Stimulated activated CD4-positive, alpha-beta T cell treated with anti-CD3 and anti-CD28 coated beads, Interleukin-15, amount 100 ng/mL, for 1 hour (primary cell): ENCODE measurements at regions not wholly inside any gene's neighbourhood (a gene's known extent, or its start where the extent isn't known, plus 50 kb on each side); places are given as distances from the start of the nearest gene placed in this dataset.
"Not testable (repeated sequence)": the region's sequence is repeated elsewhere in the genome, so short reads cannot be mapped to it uniquely, and the experiment has no call there.

Experiments used
- DNase-seq, 2 donors: peaks; one replicate each; pipeline ENCODE4 v3.0.0-alpha.2; 2020; ENCODE audit warnings: low read depth in 1 of 2, low spot score in 1 of 2

- no peak for DNase-seq
Measured at GRCh38 chr6:145077382-145077781, 657.9 kb downstream of the EPM2A start.

- DNase-seq: no peak
Measured at GRCh38 chr6:145080651-145081050, 654.7 kb downstream of the EPM2A start.

GRCh38 chr6:145081677-145082076 is 653.6 kb downstream of the EPM2A start:
- DNase-seq: no peak

DNA sequence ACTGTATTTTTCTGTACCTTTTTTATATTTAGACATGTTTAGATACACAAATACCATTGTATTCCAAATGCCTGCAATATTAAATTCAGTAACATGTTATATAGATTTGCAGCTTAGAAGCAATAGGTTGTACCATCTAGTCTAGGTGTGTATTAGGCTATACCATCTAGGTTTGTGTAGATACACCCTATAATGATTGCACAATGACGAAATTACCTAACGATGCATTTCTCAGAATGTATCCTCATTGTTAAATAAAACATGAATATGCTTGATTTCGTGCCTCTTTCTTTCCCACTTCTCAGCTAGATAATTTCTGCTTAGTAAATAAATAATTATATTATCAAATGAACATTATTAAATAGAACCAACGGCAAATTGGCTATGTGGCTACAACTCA is 653.0 kb downstream of the EPM2A start:
- no peak for DNase-seq

- no peak for DNase-seq
Measured at GRCh38 chr6:145086197-145086596, 649.1 kb downstream of the EPM2A start.

DNA sequence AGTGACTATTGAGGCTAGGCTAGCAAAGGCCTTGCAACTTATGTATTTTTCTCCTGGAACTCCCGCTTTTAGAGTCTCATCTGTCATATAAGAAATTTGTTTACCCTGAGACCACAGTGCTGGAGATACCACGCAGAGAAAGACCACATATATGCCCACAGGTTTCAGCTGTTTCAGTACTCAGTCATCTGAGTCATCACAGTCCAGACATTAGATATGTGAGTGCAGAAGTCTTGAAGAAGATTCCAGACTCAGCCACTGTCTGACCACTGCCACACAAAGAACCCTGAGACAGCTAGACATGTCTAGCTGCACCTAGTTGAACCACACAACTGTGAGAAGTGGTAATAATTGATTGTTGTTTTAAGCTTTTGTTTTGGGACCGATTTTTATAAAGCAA is 648.3 kb downstream of the EPM2A start:
- no peak for DNase-seq

DNA sequence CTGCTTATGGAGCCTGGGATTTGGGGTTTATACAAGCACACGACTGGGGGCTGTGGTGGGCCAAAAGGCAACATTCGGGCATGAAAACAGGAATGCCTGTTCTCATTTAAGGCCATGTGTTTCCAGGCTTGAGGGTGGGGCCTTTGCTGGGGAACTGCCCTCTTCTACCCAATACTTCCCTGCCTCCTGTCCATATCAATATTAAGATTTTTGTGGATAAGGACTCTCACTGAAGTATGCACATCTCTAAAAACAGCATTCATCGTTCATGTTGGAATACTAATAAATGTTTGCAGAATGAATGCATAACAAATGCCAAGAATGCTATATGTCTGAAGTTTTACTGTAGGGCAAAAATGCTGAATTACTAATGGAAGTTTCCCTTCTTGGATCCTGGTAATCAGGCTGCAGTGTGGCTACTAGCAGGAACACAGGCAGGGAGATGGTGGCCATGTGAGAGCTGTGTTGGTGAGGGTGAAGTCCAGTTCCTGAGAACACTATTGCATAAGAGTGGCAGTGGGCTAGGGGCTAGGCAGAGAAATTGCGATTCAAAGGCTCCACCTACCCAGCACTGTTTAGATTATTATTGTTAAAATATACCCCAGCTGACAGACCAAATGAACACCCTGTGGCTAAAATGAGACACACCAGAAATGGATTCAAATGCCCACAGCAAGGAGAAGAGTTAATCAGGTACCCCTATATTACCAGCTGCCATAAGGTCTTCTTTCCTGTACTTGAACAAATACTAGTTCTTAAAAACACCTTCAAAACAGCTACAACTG is 644.3 kb downstream of the EPM2A start:
- no peak for DNase-seq

DNA sequence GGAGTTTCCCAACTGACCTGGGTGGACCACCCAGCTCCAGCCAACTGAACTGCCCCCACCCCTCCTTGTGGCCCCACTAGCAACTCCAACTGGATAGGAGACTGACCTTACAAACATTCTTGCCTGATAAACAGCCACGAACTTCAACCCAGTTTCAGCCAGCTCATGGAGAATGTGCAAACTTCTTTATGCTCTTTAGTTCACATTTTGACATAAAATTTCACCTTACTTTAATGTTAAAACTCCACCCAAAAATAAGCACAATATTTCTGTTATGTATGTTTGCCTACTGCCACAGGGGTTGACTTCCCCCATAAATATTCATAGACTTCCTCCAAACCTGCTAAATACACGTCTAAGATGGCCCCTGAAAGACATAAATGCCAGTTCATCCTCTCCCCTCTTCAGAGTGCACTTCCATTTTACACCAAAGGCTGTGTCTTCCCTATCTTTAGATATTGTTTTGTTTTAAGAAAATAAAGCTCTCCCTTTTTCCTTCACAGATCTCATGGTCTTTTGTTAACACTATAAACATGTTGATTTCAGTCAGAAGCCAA is 643.7 kb downstream of the EPM2A start:
- no peak for DNase-seq

GRCh38 chr6:145092554-145092953 is 642.8 kb downstream of the EPM2A start:
- no peak for DNase-seq

DNA sequence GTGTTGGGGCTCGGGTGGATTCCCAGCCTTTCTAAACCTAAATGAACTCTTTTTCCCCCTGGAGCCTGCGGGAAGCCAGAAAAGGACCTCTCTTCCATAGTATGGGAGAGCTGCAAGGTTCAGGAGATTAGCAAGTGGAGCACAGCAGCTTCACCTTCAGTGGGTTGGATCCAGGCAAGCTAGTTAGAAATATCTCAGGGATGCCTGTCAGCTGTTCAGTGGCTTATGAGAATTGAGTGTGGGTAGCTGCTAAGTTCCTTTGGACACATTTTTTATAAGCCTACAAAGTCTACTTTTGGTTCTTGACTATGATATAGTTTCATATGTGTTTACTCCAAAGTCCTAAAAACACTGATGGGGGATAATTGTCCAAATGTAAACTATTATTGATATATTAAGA is 642.1 kb downstream of the EPM2A start:
- no peak for DNase-seq

- DNase-seq: no peak
Measured at GRCh38 chr6:145096846-145097245, 638.5 kb downstream of the EPM2A start.

DNA sequence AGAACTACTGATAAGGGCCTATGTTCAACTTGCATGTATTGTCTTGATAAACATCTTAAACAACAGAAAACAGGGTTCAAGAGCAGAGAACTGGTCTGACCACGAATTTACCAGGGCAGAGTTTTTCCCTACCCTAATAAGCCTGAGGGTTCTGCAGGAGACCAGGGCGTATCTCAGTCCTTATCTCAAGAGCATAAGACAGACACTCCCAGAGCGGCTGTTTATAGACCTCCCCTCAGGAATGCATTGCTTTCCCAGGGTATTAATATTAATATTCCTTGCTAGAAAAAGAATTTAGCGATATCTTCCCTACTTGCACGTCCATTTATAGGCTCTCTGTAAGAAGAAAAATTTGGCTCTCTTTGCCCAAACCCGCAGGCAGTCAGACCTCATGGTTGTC is 637.2 kb downstream of the EPM2A start:
- not testable (repeated sequence) for DNase-seq

DNA sequence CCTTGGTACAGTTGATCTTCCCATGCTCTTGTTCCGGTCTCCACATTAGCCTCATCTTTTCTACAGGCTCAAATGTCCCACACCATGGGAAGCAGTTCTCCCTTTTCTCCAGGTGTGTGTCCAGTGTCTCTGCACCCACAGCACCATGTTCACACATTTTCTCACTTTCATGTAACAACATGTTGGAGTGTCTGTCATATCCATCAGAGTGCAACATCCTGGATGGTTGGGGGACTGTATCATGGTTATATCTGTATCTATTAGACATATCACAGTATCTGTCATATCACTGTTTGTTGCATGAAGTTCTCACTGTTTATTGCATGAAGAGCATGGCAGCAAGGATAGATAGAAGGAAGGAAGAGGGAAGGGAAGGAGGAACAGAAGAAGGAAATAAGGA is 635.6 kb downstream of the EPM2A start:
- no peak for DNase-seq

DNA sequence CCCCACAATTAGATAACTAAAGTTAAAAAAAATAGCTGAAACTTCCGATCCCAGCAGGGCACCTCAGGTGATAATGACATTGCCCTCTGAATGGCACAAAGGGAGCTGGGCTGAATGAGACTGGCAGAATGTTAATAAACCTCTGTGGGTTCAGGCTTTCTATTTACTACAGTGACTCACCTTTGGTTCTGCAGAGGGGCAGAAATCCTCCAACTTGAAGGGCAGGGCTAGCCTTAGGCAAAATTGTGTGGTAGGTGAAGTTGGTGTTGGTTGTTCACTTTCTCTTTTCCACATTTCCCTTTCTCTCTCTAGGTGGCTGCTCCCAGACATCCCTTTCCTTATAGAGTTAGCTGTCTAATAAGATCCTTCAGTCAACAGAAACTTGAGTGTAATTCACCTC is 625.2 kb downstream of the EPM2A start:
- DNase-seq: no peak

DNA sequence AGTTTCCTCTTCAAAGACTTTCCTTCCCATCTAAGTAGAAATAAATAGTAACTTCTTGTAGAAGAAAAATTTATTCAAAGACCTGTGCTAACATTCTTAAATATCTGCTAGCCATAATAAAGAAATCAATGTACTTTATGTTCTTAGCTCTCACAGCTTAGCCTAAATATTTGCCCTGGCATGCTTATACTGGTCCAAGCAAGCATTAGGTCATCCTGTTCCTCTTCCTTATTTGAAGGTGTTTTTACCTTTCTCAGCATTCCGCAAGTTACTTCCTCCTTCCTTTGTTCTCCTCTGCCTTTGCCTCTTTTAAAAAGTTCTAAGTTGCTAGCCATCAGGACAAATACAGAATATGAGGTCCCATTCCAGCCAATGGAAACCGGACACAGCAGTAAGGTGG is 623.9 kb downstream of the EPM2A start:
- DNase-seq: not testable (repeated sequence)

- DNase-seq: no peak
Measured at GRCh38 chr6:145112711-145113148, 622.6 kb downstream of the EPM2A start.

DNA sequence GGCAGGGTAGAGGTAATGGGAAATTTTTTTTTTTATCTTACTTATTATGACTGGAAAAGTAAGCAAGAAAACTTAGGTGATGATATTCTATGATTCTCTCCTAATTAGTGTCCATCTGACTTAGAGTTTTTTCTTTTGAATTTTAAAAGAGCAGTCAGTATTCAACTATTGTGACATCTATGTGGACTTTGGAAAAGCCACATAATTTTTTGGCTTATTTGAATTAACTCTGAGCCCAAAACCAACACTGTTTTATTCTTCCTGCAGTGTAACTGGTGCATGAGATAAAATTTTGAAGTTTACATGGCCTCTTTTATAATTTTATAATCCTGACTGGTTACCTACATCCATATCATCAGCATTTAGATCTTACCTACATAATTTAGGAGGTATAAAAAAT is 619.7 kb downstream of the EPM2A start:
- DNase-seq: no peak

- no peak for DNase-seq
Measured at GRCh38 chr6:145116591-145117178, 618.6 kb downstream of the EPM2A start.

DNA sequence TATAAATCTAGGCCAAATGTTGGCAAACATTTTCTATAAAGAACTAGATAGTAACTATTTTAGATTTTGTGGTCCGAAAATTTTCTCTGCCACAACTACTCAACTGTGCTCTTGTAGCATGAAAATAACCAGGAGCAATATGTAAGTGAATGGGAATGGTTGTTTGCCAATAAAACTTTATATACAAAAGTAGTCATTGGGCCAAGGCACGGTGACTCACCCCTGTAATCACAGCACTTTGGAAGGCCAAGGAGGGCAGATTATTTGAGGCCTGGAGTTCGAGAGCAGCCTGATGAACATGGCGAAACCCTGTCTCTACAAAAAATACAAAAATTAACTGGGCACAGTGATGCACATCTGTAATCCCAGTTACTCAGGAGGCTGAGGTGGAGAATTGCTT is 617.1 kb downstream of the EPM2A start:
- no peak for DNase-seq

DNA sequence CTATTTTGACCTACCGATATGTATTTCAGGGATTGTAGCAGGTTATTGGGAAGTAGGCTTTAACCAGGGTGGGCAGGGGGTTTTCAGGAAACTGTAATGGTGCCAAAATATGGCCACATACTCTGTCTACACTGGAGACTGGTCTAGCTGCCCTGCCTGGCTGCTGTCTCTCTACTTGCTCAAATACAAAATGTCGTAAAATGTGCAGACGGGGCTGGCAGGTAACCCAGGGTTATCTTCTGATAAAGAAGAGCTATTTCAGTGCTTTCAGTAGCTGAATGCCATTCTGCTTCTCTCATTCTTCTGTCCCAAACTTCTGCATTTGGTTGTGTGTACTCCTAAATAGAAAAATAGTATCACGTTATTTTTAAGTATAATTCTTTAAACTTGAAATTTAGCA is 616.2 kb downstream of the EPM2A start:
- no peak for DNase-seq

DNA sequence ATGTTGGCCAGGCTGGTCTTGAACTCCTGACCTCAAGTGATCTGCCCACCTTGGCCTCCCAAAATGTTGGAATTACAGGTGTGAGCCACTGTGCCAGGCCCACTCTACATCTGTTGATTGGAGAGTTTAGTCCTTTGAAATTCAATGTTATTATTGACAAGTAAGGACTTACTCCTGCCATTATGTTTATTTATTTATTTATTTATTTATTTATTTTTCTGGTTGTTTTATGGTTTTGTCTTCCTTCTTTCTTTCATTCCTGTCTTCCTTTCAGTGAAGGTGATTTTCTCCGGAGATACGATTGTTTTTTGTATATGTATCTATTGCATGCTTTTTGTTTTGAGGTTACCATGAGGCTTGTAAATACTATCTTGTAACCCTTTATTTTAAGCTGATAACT is 602.6 kb downstream of the EPM2A start:
- DNase-seq: no peak

DNA sequence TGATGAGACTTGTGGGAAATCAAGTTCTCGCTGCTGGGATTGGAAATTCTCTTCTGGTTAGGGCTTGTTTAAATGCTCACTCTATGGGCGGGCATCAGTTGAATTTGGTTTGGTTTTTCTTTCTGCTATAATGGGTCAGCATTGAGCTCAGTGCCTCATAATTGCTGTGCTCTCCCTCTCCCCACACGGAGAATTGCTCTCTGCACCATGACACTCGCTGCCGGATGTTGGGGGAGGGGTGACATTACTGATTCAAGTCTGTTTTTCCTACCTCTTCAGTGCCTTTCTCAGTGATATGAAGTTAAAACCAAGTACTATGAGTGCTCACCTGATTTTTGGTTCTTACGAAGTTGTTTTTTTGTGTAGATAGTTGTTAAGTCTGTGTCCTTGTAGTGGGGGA is 599.6 kb downstream of the EPM2A start:
- DNase-seq: no peak

DNA sequence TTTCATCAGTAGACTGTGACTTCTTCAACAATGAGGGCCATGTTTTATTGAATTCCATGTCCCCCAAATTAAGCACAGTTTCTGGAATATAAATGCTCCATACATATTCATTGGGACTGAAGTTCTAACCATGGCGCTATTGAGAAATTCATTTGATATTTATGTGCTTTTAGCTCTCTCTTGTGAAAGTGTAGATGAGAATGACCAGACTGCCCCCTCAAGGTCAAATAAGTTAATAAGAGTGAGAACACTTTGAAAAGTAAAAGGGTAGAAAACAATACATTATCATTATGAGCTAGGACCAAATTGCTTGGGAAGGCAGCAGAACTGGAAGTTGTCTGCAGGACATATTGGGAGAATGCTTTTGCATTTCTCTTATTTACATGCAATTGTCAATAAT is 597.9 kb downstream of the EPM2A start:
- no peak for DNase-seq
